ENCODE measurements at regions not wholly inside any gene's neighbourhood (a gene's known extent, or its start where the extent isn't known, plus 50 kb on each side); places are given as distances from the start of the nearest gene placed in this dataset.

DNA sequence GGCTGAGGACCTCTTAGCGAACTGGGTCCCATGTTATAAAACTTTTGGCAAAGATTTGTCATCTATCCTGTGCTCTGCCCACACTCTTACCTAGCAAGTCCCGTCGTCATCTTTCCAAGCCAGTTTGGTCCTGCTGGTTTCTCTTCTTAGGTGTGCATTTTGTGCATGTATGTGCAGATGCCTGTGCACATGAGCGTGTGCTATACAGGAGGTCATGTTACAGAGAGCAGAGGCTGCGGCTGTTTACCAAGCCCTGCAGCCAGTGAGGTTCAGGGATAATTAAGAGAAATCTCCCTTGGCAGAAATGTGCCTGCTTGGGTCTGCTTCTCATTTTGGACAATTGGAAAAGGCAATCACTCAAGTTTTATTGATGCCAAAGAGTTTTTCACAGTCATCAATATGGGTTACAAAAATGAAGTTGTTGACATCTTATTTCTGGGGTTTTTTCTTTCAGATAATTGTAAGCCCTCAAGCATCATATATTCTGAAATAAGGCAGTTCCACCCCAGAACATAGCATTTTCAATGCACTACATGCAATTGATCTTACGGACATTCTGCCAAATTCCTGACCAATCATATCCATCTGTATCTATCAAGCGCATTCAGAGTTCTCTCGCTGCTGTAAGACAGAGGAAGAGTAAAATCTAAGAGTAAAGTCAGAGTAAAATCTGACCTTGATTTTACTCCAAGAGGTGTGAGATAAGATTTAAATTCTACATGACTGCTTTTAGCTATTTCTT is 361.4 kb upstream of the ZNF32 start:
- Mint-ChIP-seq H3K4me3 (ENCODE audit: unreplicated experiment) (no peak overlapping the region), H3K36me3 (ENCODE audit: unreplicated experiment) (no peaks in the 10 kb centered on the region), H3K27ac (ENCODE audit: unreplicated experiment) (no peak overlapping the region), H3K9me3 (ENCODE audit: unreplicated experiment) (no peaks in the 10 kb centered on the region), H3K27me3 (ENCODE audit: unreplicated experiment) (peaks cover 22% of the 10 kb centered on the region), H3K4me1 (ENCODE audit: unreplicated experiment) (peaks cover 8% of the 10 kb centered on the region)
- no peak for DNase-seq (ENCODE audit: extremely low spot score, unreplicated experiment)
- TF ChIP-seq, protein P1, sequence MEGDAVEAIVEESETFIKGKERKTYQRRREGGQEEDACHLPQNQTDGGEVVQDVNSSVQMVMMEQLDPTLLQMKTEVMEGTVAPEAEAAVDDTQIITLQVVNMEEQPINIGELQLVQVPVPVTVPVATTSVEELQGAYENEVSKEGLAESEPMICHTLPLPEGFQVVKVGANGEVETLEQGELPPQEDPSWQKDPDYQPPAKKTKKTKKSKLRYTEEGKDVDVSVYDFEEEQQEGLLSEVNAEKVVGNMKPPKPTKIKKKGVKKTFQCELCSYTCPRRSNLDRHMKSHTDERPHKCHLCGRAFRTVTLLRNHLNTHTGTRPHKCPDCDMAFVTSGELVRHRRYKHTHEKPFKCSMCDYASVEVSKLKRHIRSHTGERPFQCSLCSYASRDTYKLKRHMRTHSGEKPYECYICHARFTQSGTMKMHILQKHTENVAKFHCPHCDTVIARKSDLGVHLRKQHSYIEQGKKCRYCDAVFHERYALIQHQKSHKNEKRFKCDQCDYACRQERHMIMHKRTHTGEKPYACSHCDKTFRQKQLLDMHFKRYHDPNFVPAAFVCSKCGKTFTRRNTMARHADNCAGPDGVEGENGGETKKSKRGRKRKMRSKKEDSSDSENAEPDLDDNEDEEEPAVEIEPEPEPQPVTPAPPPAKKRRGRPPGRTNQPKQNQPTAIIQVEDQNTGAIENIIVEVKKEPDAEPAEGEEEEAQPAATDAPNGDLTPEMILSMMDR (IDR thresholded peaks at IDR 0.05), result no peak

DNA sequence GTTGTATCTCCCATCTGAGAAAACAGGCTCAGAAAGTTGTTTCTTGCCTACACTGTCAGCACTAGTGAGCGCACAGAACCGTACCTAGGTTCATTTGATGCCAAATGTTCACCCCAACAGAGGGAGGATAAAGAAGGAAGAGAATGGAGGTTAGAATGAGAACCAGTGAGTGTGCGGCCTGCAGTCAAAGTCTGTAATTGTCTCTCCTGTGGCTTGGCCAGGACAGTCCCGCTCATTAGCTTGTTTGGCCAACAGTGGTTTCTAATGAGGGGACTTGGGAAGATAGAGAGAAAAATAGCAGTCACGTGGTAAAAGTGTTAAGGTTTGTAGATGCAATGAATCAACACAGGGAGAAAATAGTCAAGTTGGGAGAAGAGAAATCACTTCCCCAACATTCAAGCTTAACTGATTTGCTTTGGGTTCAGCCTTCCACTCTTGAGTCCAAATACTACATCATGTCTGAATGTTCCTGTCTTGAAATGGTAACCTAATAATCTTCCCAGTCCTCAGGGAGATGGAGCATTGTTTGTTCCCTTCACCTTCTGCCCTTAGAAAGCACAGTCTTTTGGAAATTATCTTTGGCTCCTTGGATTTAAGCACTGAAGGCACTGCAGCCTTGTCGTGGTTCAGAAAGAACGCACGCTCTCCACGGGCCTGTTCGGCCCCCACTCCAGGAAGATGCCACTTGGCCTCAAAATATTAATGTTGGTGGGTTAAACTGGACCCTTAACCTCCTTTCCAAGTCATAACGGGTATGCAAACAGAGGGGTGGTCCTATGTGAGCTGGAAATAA is 360.4 kb upstream of the ZNF32 start:
- Mint-ChIP-seq H3K36me3 (ENCODE audit: unreplicated experiment) (no peaks in the 10 kb centered on the region), H3K4me3 (ENCODE audit: unreplicated experiment) (no peak overlapping the region), H3K4me1 (ENCODE audit: unreplicated experiment) (peaks cover 8% of the 10 kb centered on the region), H3K27ac (ENCODE audit: unreplicated experiment) (no peak overlapping the region), H3K27me3 (ENCODE audit: unreplicated experiment) (peaks cover 15% of the 10 kb centered on the region), H3K9me3 (ENCODE audit: unreplicated experiment) (no peaks in the 10 kb centered on the region)
- TF ChIP-seq, protein P1 (IDR thresholded peaks at IDR 0.05), result no peak
- no peak for DNase-seq (ENCODE audit: extremely low spot score, unreplicated experiment)

DNA sequence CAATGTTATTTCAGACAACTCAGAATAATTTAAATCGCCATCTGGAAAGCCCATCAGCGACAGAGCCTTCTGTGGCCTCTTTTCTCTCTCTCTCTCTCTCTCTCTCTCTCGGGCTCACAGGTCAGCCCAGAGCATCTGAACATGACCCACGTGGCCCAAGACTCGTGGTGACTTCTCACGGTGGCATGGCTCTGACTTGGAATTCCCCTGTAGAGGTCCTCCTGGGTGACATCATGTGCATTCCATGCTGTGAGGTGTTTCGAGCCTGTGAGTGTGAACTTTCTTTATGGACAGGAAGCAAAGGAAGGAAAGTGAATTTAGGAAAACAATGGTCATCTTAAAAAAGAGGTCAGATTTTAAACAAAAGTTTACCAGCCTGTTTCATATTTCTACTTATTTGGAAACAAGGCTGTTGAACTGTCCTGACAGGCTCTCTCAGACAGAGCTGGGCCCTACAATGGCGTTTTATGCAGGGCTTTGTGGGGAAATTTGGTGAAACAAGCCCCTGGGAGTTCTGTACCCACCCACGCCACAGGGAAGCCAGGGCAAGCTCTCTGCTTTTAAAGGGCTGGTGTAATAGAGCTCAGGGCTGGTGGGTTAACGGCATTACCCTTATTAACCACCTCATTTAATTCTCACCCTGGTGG is 359.7 kb upstream of the ZNF32 start:
- Mint-ChIP-seq H3K36me3 (ENCODE audit: unreplicated experiment) (no peaks in the 10 kb centered on the region), H3K9me3 (ENCODE audit: unreplicated experiment) (no peaks in the 10 kb centered on the region), H3K4me3 (ENCODE audit: unreplicated experiment) (no peak overlapping the region), H3K27ac (ENCODE audit: unreplicated experiment) (no peak overlapping the region), H3K27me3 (ENCODE audit: unreplicated experiment) (peaks cover 10% of the 10 kb centered on the region), H3K4me1 (ENCODE audit: unreplicated experiment) (peaks cover 8% of the 10 kb centered on the region)
- TF ChIP-seq, protein P1 (IDR thresholded peaks at IDR 0.05), result no peak
- no peak for DNase-seq (ENCODE audit: extremely low spot score, unreplicated experiment)

DNA sequence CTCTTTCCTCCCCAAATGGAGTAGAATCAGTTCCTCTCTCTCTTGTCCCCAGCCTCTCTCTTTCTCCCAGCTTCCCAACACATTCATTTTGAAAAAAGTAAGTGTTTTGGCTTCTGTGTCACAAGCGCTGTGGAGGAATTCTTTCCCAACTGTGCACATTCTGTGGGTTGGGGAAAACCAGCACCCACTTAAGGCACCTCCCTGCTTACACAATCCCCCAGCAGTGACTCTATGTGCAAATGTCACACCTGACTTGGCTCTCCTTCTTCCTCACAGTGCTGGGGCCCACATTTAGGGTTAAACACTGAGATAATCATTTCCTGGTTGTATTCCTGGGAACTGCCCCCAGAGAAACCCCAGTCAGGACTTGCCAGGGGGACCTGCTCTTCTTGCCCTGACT is 358.1 kb upstream of the ZNF32 start:
- TF ChIP-seq, protein P1 (IDR thresholded peaks at IDR 0.05), result no peak
- Mint-ChIP-seq H3K36me3 (ENCODE audit: unreplicated experiment) (no peaks in the 10 kb centered on the region), H3K27ac (ENCODE audit: unreplicated experiment) (no peak overlapping the region), H3K27me3 (ENCODE audit: unreplicated experiment) (peaks cover 11% of the 10 kb centered on the region), H3K9me3 (ENCODE audit: unreplicated experiment) (no peaks in the 10 kb centered on the region), H3K4me1 (ENCODE audit: unreplicated experiment) (peaks cover 8% of the 10 kb centered on the region), H3K4me3 (ENCODE audit: unreplicated experiment) (no peak overlapping the region)
- no peak for DNase-seq (ENCODE audit: extremely low spot score, unreplicated experiment)

DNA sequence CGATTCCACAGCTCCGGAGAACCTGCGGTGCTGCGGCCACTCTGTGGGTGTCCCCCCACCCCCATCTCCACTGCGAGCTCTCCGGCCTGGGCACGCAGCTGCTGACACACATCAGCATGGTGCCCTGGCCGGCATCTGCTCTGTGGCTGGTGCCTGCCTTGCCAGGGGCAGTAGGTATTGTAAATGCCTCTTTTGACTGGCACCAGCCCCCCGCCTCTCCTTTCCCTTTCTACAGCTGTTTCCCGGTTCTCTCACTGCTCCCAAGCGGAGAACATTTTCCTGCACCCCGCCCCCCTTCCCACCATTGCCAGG is 357.1 kb upstream of the ZNF32 start:
- Mint-ChIP-seq H3K27me3 (ENCODE audit: unreplicated experiment) (peaks cover 15% of the 10 kb centered on the region), H3K27ac (ENCODE audit: unreplicated experiment) (no peak overlapping the region), H3K36me3 (ENCODE audit: unreplicated experiment) (no peaks in the 10 kb centered on the region), H3K4me1 (ENCODE audit: unreplicated experiment) (peaks cover 8% of the 10 kb centered on the region), H3K9me3 (ENCODE audit: unreplicated experiment) (no peaks in the 10 kb centered on the region), H3K4me3 (ENCODE audit: unreplicated experiment) (no peak overlapping the region)
- TF ChIP-seq, protein P1 (IDR thresholded peaks at IDR 0.05), result no peak
- DNase-seq (ENCODE audit: extremely low spot score, unreplicated experiment), result no peak

All from osteocyte (in vitro differentiated cells).